ENCODE measurements at regions not wholly inside any gene's neighbourhood (a gene's known extent, or its start where the extent isn't known, plus 50 kb on each side); places are given as distances from the start of the nearest gene placed in this dataset.

GRCh38 chr12:42957561-42958290, 368.2 kb upstream of the PRICKLE1 start:
- no peak for DNase-seq

- no peak for DNase-seq
Observed at GRCh38 chr12:42957136-42957535, 367.6 kb upstream of the PRICKLE1 start.

- DNase-seq = no peak
Observed at GRCh38 chr12:42953021-42953420, 363.5 kb upstream of the PRICKLE1 start.

GRCh38 chr12:42946871-42947381, 357.4 kb upstream of the PRICKLE1 start:
- no peak for DNase-seq

- no peak for DNase-seq
Observed at GRCh38 chr12:42945927-42946326, 356.4 kb upstream of the PRICKLE1 start.

GRCh38 chr12:42944516-42944915, 355.0 kb upstream of the PRICKLE1 start:
- DNase-seq = no peak

GRCh38 chr12:42936991-42937390, 347.4 kb upstream of the PRICKLE1 start:
- DNase-seq = no peak

GRCh38 chr12:42936260-42936659, 346.7 kb upstream of the PRICKLE1 start:
- DNase-seq = no peak

- no peak for DNase-seq
Observed at GRCh38 chr12:42935756-42936155, 346.2 kb upstream of the PRICKLE1 start.

- DNase-seq = no peak
Observed at GRCh38 chr12:42935090-42935489, 345.5 kb upstream of the PRICKLE1 start.

- DNase-seq = no peak
Observed at GRCh38 chr12:42933461-42934081, 344.0 kb upstream of the PRICKLE1 start.

GRCh38 chr12:42932936-42933335, 343.4 kb upstream of the PRICKLE1 start:
- DNase-seq = no peak

- no peak for DNase-seq
Observed at GRCh38 chr12:42926232-42926631, 336.7 kb upstream of the PRICKLE1 start.

- DNase-seq = no peak
Observed at GRCh38 chr12:42924482-42924881, 334.9 kb upstream of the PRICKLE1 start.

- no peak for DNase-seq
Observed at GRCh38 chr12:42923583-42923982, 334.0 kb upstream of the PRICKLE1 start.

- DNase-seq = no peak
Observed at GRCh38 chr12:42923156-42923555, 333.6 kb upstream of the PRICKLE1 start.

- no peak for DNase-seq
Observed at GRCh38 chr12:42922505-42922850, 332.9 kb upstream of the PRICKLE1 start.

- DNase-seq = peak; percentile 95
Observed at GRCh38 chr12:42921741-42922504, 332.4 kb upstream of the PRICKLE1 start.

GRCh38 chr12:42919691-42920090, 330.1 kb upstream of the PRICKLE1 start:
- no peak for DNase-seq

GRCh38 chr12:42918443-42918842, 328.9 kb upstream of the PRICKLE1 start:
- DNase-seq = peak; percentile 88

GRCh38 chr12:42916143-42916542, 326.6 kb upstream of the PRICKLE1 start:
- no peak for DNase-seq

GRCh38 chr12:42915426-42915825, 325.9 kb upstream of the PRICKLE1 start:
- no peak for DNase-seq

GRCh38 chr12:42912367-42912766, 322.8 kb upstream of the PRICKLE1 start:
- DNase-seq = no peak

- DNase-seq = no peak
Observed at GRCh38 chr12:42910656-42911055, 321.1 kb upstream of the PRICKLE1 start.

All from islet precursor cell (in vitro differentiated cells).